Sigmoid colon (tissue), 3 donors: ENCODE measurements at regions not wholly inside any gene's neighbourhood (a gene's known extent, or its start where the extent isn't known, plus 50 kb on each side); places are given as distances from the start of the nearest gene placed in this dataset.

Source experiments
- POLR2A ChIP-seq, 2 donors: fragments of 450-650 bp; IDR thresholded peaks; one replicate each; pipeline ENCODE4 v1.6.1; 2016; ENCODE audit warnings: antibody characterized with exemption in 2 of 2, mild to moderate bottlenecking in 2 of 2, moderate library complexity in 2 of 2
- TF ChIP-seq, protein P1 (sequence below), 4 experiments: fragments of 450-650 bp in 3 of 4; fragments of 200-600 bp in 1 of 4; IDR thresholded peaks; one replicate each; pipeline ENCODE4 v1.5.1; 2016 to 2019; ENCODE audit warnings: antibody characterized with exemption in 4 of 4, mild to moderate bottlenecking in 3 of 4, moderate library complexity in 2 of 4

DNA sequence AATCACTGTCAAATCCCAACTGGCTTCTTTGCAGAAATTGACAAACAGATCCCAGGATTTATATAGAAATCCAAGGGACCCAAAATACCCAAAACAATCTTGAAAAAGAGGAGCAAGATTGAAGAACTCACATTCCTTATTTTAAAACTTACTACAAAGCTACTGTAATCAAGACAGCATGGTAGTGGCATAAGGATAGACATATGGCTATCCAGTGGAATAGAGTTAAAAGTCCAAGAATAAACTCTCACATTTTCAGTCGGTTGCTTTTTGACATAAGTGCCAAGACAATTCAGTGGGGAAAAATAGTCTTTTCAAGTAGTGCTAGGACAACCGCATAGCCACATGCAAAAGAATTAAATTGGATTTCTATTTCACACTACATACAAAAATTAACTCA lies 81.0 kb upstream of the HOXC13 start:
- TF ChIP-seq, protein P1, sequence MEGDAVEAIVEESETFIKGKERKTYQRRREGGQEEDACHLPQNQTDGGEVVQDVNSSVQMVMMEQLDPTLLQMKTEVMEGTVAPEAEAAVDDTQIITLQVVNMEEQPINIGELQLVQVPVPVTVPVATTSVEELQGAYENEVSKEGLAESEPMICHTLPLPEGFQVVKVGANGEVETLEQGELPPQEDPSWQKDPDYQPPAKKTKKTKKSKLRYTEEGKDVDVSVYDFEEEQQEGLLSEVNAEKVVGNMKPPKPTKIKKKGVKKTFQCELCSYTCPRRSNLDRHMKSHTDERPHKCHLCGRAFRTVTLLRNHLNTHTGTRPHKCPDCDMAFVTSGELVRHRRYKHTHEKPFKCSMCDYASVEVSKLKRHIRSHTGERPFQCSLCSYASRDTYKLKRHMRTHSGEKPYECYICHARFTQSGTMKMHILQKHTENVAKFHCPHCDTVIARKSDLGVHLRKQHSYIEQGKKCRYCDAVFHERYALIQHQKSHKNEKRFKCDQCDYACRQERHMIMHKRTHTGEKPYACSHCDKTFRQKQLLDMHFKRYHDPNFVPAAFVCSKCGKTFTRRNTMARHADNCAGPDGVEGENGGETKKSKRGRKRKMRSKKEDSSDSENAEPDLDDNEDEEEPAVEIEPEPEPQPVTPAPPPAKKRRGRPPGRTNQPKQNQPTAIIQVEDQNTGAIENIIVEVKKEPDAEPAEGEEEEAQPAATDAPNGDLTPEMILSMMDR (IDR thresholded peaks at IDR 0.05), result no peak
- TF ChIP-seq POLR2A (IDR thresholded peaks at IDR 0.05), result no peak
